GM13977 (cell line): ENCODE measurements at regions not wholly inside any gene's neighbourhood (a gene's known extent, or its start where the extent isn't known, plus 50 kb on each side); places are given as distances from the start of the nearest gene placed in this dataset.

ENCODE experiments used
- DNase-seq: peaks from one replicate; pipeline ENCODE4 v3.0.0; 2012; ENCODE audit warnings: low spot score
- CTCF ChIP-seq: IDR thresholded peaks from 2 replicates; pipeline ENCODE4 v1.5.1; 2012; ENCODE audit warnings: mild to moderate bottlenecking, control low read depth; ENCODE audit not compliant: insufficient read depth; ENCODE audit errors: extremely low read depth, missing control alignments
- in situ Hi-C: fragments of 300-500 bp; cut with MboI; formaldehyde crosslinking; loops from one replicate; pipeline ENCODE4 v1.12.0; 2022; ENCODE audit warnings: low sequenced_read_pairs, low pct_unique_long_range_greater_than_20kb, mixed read lengths, inconsistent platforms; ENCODE audit not compliant: unreplicated experiment

- DNase-seq, result no peak
- in situ Hi-C loops, result no loop called here
Measured at GRCh38 chr1:208793861-208794345, 549.7 kb upstream of the PLXNA2 start.

GRCh38 chr1:208799186-208799585 is 555.0 kb upstream of the PLXNA2 start:
- no peak for DNase-seq
- no peak for TF ChIP-seq CTCF
- in situ Hi-C loops, result no loop called here

More at GRCh38 chr1:208793861-208794345, 549.7 kb upstream of the PLXNA2 start:
- no peak for TF ChIP-seq CTCF

GRCh38 chr1:208803011-208803811 is 559.0 kb upstream of the PLXNA2 start:
- DNase-seq, result no peak
- in situ Hi-C loops, result no loop called here
- TF ChIP-seq CTCF, result no peak

DNA sequence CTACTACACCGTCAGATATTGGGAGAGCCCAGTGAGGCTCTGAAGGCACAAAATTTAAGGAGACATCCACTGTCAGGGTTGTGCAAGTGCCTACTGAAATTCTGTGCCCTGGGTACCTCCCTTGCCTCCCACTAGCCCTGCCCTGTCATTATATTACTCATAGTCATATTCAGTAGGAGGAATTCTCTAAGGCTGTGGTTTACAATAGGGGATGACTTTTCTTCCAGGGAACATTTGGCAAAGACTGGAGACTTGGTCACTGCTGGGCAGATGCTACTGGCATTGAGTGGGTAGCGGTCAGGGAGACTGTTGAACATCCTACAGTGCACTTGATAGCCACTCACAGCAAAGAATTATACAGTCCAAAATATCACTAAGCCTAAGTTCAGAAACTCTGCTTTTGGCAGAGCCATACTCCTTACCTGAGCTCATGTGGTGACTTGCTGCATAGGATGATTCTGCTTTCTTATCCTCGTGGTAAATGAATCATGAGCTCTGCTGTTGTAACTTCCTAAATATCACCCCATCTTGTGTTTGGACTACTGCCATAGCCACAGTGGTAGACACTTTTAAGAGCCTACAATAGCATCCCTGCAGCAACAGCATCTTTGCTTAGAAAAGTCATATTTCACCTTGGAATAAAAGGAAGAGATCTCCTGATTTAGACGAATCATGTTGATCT is 563.4 kb upstream of the PLXNA2 start:
- no peak for DNase-seq
- no peak for TF ChIP-seq CTCF
- in situ Hi-C loops, result no loop called here

DNA sequence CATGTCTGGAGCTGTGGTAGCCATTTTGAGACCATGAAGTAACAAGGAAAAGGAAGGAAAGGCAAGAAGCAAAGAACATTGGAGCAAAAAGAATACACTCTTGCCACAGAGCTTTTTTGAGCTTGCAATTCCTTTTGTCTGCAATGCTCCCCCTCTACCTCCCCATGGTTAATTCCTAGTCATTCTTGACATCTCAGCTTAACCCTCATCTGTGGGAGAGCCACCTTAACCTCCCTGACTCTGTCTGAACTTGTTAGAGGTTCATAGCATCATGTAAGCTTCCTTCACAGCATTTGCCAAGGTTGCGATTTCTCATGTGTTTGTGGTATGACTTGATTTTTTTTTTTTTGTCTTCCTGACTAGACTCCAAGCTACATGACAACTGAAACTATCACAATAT is 564.1 kb upstream of the PLXNA2 start:
- DNase-seq, result no peak
- in situ Hi-C loops, result no loop called here
- no peak for TF ChIP-seq CTCF

DNA sequence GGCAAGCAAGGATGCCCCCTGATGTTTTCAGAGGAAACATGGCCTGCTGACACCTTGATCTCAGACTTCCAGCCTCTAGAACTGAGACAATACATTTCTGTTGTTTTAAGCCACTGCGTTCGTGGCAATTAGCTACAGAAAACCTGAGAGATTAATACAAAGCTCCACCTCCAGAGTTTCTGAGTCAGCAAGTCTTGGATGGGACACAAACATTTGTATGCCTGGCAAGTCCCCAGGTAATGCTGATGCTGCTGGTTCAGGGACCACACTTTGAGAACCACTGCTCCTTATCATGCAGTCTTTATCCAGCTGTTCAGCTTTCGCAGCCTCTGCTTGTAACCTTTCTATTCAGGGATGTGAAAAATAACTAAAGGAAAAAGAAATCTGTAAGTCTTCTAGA is 565.7 kb upstream of the PLXNA2 start:
- in situ Hi-C loops, result no loop called here
- no peak for TF ChIP-seq CTCF

More for the DNA sequence above, 565.7 kb upstream of the PLXNA2 start:
- no peak for DNase-seq
